ENCODE measurements at regions not wholly inside any gene's neighbourhood (a gene's known extent, or its start where the extent isn't known, plus 50 kb on each side); places are given as distances from the start of the nearest gene placed in this dataset.

GRCh38 chr14:101449114-101449513 lies 112.2 kb upstream of the DIO3 start:
- no peak for DNase-seq (ENCODE audit: low read depth in 2 of 2)

GRCh38 chr14:101451166-101451565 lies 110.1 kb upstream of the DIO3 start:
- no peak for DNase-seq (ENCODE audit: low read depth in 2 of 2)

GRCh38 chr14:101453225-101453624 lies 108.1 kb upstream of the DIO3 start:
- no peak for DNase-seq (ENCODE audit: low read depth in 2 of 2)

- DNase-seq (ENCODE audit: low read depth in 2 of 2) = no peak
Observed at GRCh38 chr14:101454229-101454628, 107.1 kb upstream of the DIO3 start.

GRCh38 chr14:101456246-101457175 lies 104.8 kb upstream of the DIO3 start:
- DNase-seq (ENCODE audit: low read depth in 2 of 2) = no peak

GRCh38 chr14:101457301-101457935 lies 103.9 kb upstream of the DIO3 start:
- no peak for DNase-seq (ENCODE audit: low read depth in 2 of 2)

GRCh38 chr14:101457936-101458740 lies 103.2 kb upstream of the DIO3 start:
- no peak for DNase-seq (ENCODE audit: low read depth in 2 of 2)

GRCh38 chr14:101458741-101459550 lies 102.3 kb upstream of the DIO3 start:
- no peak for DNase-seq (ENCODE audit: low read depth in 2 of 2)

- no peak for DNase-seq (ENCODE audit: low read depth in 2 of 2)
Observed at GRCh38 chr14:101459551-101459900, 101.8 kb upstream of the DIO3 start.

- DNase-seq (ENCODE audit: low read depth in 2 of 2) = no peak
Observed at GRCh38 chr14:101460521-101460920, 100.8 kb upstream of the DIO3 start.

GRCh38 chr14:101460986-101461750 lies 100.1 kb upstream of the DIO3 start:
- no peak for DNase-seq (ENCODE audit: low read depth in 2 of 2)

GRCh38 chr14:101461891-101462290 lies 99.4 kb upstream of the DIO3 start:
- no peak for DNase-seq (ENCODE audit: low read depth in 2 of 2)

GRCh38 chr14:101462726-101463565 lies 98.3 kb upstream of the DIO3 start:
- no peak for DNase-seq (ENCODE audit: low read depth in 2 of 2)

- DNase-seq (ENCODE audit: low read depth in 2 of 2) = no peak
Observed at GRCh38 chr14:101463566-101464171, 97.6 kb upstream of the DIO3 start.

GRCh38 chr14:101464310-101464983 lies 96.8 kb upstream of the DIO3 start:
- DNase-seq (ENCODE audit: low read depth in 2 of 2) = no peak

GRCh38 chr14:101464984-101465794 lies 96.1 kb upstream of the DIO3 start:
- DNase-seq (ENCODE audit: low read depth in 2 of 2) = no peak

- no peak for DNase-seq (ENCODE audit: low read depth in 2 of 2)
Observed at GRCh38 chr14:101465795-101466448, 95.4 kb upstream of the DIO3 start.

All from stimulated activated CD8-positive, alpha-beta memory T cell treated with anti-CD3 and anti-CD28 coated beads, Interleukin-2, amount 100 ng/mL, for 1 hour (primary cell).